Stimulated activated CD4-positive, alpha-beta T cell treated with anti-CD3 and anti-CD28 coated beads, Interleukin-12 subunit alpha, Interleukin-12 subunit beta, amount 100 ng/mL, for 24 hours (primary cell): ENCODE measurements at regions not wholly inside any gene's neighbourhood (a gene's known extent, or its start where the extent isn't known, plus 50 kb on each side); places are given as distances from the start of the nearest gene placed in this dataset.
"Not testable (repeated sequence)": the region's sequence is repeated elsewhere in the genome, so short reads cannot be mapped to it uniquely, and the experiment has no call there.

ENCODE experiments used
- DNase-seq, 2 experiments: peaks; one replicate each; pipeline ENCODE4 v3.0.0-alpha.2; 2020; ENCODE audit warnings: low read depth in 2 of 2

GRCh38 chr5:90134892-90135291 is 274.7 kb downstream of the CETN3 start:
- no peak for DNase-seq

DNA sequence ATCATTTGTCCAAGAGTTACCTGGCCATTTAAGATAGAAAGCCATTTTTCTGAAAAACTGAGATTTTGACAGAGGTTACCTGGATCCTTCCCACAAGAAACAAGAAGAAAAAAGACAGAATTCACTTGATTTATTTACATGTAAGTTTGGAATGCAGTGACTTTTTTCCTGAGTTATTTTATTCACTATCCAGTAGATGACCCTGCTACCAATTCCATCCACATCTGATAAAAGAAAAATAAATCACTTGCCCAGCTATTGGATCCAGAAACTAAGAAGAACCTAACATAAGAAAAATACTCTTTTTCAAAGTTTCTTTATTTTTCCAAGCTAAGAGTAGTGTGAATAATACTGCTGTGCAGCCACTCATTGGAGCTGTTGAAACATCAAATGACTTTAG is 275.2 kb downstream of the CETN3 start:
- DNase-seq: no peak

DNA sequence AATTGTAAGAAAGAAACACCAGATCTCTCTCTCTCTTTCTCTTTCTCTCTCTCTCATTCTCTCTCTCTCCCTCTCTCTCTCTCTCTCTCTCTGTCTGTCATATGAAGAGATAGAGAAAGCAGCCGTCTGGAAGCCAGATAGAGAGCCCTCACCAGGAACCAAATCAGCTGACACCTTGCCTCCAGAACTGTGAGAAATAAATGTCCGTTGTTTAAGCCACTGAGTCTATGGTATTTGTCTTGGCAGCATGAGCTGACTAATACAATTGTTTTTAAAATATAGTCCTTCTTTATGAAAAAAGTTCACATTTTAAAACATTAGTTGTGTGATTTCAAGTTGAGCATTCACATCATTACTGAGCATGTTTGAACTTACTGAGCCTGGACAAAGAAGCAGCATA is 275.6 kb downstream of the CETN3 start:
- DNase-seq: no peak

DNA sequence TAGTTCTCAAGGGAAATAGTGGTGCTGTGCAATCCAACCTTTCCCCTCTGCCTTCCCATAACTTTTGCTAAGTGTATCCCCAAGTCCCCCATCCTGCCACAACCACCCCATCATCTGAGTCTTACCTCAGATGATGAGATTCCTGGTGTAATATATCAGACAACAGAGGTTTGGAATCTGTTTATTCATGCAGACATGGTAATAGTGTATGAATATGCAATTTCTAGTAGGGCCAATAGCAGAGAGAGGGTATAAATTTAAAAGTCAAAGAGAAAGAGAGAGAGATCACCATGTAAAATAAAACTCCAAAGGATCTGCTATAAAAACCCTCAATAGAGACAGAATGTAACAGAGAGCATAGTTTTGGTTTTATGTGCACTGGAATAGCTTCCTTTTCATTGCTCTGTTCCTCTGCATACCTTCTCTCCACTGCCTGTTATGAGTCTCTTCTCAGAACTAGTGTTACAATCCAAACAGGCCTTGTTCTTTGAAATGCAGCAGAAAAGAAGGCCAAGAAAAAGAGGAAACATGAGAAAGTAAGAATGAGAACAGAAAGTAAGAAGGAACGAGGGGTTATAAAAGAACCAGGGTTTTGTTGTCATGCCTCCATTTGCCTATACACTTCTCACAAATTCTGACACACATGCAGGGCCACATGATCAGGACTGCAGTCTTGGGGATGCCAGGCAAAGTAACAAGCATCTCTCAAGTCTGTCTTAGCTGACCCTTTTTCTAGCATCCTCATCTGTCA is 278.0 kb downstream of the CETN3 start:
- no peak for DNase-seq

- no peak for DNase-seq
Measured at GRCh38 chr5:90128551-90128950, 281.0 kb downstream of the CETN3 start.

GRCh38 chr5:90119531-90119971 is 290.0 kb downstream of the CETN3 start:
- no peak for DNase-seq

- DNase-seq: no peak
Measured at GRCh38 chr5:90117005-90117404, 292.6 kb downstream of the CETN3 start.

DNA sequence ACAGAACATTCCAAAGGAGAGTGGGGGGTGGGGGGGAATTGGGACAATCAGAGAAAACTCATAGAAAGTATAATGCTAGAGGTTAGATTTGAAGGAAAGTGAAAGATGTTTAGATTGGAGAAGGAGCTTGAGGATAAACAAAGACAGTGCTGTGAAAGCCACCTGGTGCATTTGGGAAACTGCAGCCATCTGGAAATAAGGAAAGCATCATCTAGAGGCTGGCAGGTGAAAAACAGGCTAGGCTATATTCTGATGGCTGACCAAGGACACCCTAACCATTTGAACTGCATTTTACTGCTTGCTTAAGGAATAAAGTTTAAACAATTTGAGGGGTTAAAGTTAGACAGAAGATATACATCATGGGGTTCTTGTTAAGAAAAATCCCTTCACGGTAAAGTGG is 296.4 kb downstream of the CETN3 start:
- DNase-seq: no peak

- no peak for DNase-seq
Measured at GRCh38 chr5:90112033-90112692, 297.4 kb downstream of the CETN3 start.

GRCh38 chr5:90111364-90112032 is 298.1 kb downstream of the CETN3 start:
- no peak for DNase-seq

DNA sequence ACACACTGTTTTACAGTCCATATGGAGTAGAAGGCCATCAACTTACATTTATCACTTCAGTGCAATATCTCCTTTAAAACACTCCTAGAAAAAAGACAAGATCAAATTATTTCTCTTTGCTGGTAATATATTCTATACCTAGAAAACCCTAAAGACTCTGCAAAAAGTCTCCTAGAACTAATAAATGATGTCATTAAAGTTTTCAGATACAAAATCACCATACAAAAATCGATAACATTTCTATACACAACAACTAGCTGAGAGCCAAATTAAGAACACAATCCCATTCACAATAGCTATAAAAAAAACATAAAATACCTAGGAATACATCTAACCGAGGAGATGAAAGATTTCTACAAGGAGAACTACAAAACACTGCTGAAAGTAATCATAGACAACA is 300.3 kb downstream of the CETN3 start:
- no peak for DNase-seq

- DNase-seq: no peak
Measured at GRCh38 chr5:90099099-90099498, 310.5 kb downstream of the CETN3 start.

- no peak for DNase-seq
Measured at GRCh38 chr5:90097082-90097477, 312.5 kb downstream of the CETN3 start.

DNA sequence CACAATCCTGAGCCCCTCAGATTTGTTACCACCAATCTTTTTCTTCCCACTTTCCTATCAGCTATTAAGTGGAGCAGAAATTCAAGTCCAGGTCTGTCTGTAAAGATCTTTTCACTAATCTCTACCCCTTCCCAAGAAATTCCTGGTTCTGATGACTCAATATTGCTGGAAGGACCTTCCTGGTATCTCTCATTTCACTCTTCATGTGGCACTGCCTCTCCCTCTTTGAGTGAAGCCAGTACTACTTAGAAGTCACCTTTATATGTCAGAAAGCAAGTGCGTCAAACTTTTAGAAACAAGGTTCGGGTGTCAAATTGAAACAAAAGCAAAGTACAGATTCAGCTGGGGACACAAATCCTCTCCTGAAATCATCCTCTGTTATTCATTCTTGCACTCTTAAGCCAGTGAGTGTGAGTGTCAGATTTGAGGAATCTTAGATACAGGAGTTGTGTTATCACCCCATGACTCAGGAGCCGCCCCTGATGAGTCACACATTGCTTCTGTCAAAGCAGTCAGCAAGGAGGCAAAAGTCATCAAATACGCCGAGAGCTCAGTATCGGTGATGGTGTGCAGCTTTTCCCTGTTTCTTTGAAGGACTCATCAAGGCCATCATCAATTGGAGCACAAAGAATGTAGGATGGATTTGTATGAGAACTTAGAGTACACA is 313.0 kb downstream of the CETN3 start:
- no peak for DNase-seq

- no peak for DNase-seq
Measured at GRCh38 chr5:90095292-90096060, 314.1 kb downstream of the CETN3 start.

GRCh38 chr5:90093751-90094485 is 315.6 kb downstream of the CETN3 start:
- DNase-seq: no peak

- no peak for DNase-seq
Measured at GRCh38 chr5:90092734-90093133, 316.8 kb downstream of the CETN3 start.

- DNase-seq: no peak
Measured at GRCh38 chr5:90084342-90084741, 325.2 kb downstream of the CETN3 start.

DNA sequence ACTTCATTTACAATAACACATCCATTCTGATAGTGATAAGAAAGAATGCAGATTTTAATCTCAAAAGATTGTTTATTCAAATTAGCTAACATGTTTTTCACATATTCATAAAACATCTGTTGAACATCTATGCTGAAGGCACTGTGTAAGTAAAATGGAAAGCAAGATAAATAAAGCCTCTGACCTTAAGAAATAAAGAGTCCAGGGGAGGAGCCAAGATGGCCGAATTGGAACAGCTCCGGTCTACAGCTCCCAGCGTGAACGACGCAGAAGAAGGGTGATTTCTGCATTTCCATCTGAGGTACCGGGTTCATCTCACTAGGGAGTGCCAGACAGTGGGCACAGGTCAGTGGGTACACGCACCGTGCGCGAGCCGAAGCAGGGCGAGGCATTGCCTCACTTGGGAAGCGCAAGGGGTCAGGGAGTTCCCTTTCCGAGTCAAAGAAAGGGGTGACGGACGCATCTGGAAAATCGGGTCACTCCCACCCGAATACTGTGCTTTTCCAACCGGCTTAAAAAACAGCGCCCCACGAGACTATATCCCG is 336.5 kb downstream of the CETN3 start:
- not testable (repeated sequence) for DNase-seq

DNA sequence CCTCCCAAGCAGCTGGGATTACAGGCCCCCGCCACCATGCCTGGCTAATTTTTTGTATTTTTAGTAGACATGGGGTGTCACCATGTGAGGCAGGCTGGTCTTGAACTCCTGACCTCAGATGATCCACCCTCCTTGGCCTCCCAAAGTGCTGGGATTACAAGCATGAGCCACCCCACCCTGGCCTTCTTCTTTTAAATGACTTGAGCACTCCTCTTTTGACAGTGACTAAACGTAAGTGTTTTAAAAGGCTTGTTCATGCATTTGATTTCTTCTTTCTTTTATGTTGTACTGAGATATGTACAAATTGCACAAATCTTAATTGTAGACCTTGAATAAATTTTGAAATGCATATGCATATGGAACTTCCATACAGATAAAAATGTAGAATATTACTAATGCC is 337.9 kb downstream of the CETN3 start:
- DNase-seq: no peak

- DNase-seq: no peak
Measured at GRCh38 chr5:90071066-90071465, 338.5 kb downstream of the CETN3 start.
